Globus pallidus (tissue), 1 donor: ENCODE measurements at regions not wholly inside any gene's neighbourhood (a gene's known extent, or its start where the extent isn't known, plus 50 kb on each side); places are given as distances from the start of the nearest gene placed in this dataset.

Experiments
- DNase-seq: peaks from one replicate; pipeline ENCODE4 v3.0.0-alpha.2; 2015; ENCODE audit warnings: low spot score

DNA sequence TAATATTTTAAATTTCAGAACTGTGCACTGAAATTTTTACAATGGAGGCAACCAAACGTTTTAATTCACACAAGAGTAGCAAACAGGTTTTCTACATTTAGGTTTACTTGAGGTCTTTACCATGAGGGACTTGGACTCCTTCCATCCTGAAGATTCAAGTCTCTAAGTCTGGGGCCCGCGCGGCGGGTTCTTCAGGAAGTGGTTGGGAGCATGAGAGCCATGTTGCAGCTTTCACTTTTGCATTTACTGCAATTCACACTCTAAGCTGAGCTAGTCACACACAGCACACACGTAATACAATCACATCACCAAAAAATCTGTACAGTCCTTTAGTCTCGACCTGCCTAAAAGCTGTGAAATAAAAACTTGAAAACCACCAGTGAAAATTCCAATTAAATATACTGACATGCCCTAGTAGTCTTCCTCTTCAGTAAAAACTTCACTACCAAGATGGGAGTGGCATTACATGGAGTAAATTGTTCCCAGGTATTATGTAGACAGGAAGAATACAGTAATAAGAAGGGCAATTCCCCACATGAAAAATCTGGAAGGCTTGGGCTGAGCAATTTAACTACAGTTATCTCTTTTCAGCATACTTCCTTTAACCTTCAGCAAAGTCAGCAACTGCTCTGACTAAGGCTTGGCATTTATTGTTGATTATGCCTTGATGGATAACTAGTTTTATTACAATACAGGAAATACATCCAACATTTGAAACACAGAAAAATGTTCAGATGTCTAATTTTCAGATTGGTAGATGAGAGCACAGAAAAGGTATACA is 571.1 kb upstream of the DIPK2B start:
- no peak for DNase-seq

GRCh38 chrX:45771114-45771513 is 570.4 kb upstream of the DIPK2B start:
- no peak for DNase-seq

GRCh38 chrX:45769761-45770582 is 569.3 kb upstream of the DIPK2B start:
- peak; percentile 40 for DNase-seq

- DNase-seq = no peak
These were observed 568.1 kb upstream of the DIPK2B start for GRCh38 chrX:45768666-45769236.

GRCh38 chrX:45766981-45767501 is 566.4 kb upstream of the DIPK2B start:
- no peak for DNase-seq

DNA sequence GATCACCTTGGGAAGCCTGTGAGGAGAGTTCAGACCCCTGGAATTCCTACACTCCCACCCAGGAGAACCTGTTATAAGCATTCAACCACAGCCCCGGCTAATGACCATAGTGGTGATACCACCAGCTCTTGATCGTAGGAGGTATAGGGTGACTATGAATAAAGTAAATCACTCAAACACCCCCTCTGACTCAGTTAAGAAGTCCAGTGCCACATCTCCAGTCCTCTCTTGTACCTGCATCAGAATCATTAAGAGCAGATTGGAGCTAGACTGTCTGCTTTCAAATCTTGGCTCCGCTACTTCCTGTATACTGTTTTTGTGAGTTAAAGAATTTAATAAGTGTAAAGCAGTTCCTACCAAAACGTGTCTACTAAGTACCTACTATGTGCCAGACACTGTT is 565.1 kb upstream of the DIPK2B start:
- DNase-seq = no peak

DNA sequence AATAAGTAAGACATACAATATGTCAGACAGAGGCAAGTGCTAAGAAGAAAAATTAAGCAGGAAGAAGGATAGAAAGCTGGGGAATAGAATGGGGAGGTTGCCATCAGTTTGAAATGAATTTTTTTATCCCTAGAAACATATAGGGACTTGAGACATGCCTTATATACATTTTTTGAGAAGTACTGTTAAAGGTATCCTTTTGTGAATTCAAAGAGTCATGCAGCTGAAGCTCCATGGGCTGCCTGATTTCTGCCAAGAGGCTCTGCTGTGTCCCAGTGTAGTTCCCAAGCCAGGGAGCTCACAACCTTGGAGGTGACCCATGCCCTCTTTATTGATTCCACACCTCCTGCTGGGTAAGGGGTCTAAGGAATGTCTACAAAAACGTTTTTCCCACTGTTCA is 564.6 kb upstream of the DIPK2B start:
- no peak for DNase-seq

DNA sequence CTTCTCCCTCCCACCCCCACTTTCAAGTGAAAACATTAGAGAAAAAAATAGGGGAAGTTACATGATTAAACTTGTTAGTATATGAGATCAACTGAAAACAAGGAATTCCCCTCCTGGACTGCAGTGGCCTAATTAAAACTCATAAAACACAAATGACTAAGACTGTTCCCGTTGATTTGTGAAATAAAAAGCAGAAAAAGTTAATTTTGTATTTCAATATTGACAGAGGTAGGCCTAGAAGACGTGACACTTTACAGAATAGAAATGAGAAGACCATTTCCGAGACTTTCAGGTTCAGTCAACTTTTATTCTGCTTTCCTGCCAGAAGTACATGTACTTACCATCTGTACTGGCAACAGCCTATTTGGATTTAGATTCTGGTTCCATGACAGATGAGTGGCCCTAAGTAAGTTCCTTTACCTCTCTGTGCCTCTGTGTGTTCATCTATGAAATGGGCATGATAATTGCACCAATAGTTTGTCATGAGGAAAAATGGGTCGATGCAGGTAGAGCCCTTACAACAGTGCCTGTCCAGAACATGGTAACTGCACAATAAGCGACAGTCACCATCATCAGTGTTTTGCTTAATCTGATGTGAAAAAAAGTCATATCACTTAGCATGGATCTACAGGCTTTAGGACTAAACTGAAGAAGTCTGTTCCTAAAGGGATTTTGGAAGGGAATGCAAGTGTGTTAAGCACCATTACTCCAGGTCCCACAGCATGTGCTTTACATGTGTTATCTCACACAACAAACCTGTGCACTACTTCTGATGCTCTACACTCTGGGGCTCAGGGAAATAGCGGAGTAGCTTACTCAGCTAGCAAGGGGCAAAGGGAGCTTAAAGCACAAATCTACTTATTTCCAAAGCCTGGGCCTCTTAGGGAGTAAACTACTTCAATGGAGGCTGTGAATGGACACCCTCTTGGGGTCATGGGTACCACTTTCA is 562.3 kb upstream of the DIPK2B start:
- DNase-seq = no peak

GRCh38 chrX:45761920-45762319 is 561.2 kb upstream of the DIPK2B start:
- no peak for DNase-seq

- DNase-seq = no peak
These were observed 559.6 kb upstream of the DIPK2B start for GRCh38 chrX:45760187-45760742.

DNA sequence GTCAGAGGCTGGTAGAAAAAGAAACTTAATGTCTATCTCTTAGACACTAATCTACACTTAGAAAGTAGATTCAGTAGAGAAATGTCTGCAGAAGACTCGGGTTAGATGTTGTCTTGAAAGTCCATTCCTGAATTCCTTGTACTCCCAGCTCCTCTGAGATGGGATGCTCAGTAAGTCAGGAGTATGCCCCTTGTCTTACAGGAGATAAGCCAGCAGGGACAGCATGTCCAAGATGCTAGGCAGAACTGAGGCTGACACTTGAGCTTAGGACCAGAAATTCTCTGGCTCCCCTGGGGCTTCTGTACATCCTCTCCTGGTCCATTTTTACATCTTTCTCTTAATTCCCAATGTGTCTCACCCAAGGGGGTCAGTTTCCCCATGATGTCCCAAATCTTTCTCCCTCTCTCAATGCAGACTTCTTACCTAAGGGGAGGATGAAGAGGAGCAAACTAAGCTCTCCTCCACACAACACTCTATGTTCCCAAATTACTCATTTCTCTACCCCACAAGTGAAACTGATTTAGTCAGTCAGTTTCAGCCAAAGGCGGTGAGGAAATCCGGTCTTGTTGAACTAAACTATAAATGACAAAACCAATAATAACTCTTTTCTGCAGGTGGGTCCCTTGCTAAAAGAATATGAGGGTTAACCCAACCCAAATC is 558.2 kb upstream of the DIPK2B start:
- DNase-seq = no peak

- DNase-seq = no peak
These were observed 557.6 kb upstream of the DIPK2B start for GRCh38 chrX:45758319-45758718.

DNA sequence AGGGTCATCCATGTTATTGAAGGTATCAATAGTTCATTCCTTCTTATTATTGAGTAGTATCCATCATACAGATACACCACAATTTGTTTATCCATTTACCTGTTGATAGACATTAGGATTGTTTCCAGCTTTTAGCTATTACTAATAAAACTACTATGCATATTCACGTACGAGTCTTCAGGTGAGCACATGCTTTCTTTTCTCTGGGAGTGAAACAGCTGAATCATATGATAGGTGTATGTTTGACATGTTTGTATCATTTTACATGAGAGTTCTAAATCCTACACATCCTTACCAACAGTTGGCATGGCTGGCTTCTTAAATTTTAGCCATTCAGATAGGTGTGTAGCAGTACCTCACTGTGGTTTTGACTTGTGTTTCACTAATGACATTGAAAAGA is 556.6 kb upstream of the DIPK2B start:
- DNase-seq = no peak

GRCh38 chrX:45756557-45756956 is 555.9 kb upstream of the DIPK2B start:
- no peak for DNase-seq

GRCh38 chrX:45755703-45756102 is 555.0 kb upstream of the DIPK2B start:
- DNase-seq = no peak

- DNase-seq = no peak
These were observed 550.5 kb upstream of the DIPK2B start for GRCh38 chrX:45751156-45751555.

DNA sequence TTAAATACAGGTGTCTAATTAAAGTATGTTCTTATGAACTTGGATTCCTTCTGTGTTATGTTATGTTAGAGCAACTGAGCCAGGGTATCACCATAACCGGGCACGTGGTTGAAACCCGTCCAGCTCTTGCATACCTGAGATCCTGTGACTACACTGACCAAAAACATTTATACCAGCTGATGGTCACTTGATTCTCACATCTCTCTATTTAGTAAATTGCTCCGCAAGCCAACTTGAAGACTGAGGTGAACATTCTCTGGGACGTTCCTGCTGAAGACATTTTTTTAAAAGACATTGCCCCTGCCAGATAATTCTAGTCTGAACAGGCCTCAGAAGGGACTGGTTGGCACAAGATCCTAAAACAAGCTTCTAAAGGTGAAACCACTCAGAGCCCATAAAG is 550.0 kb upstream of the DIPK2B start:
- DNase-seq = no peak

- no peak for DNase-seq
These were observed 548.7 kb upstream of the DIPK2B start for GRCh38 chrX:45749375-45749774.

GRCh38 chrX:45748369-45748774 is 547.7 kb upstream of the DIPK2B start:
- DNase-seq = no peak

- no peak for DNase-seq
These were observed 547.2 kb upstream of the DIPK2B start for GRCh38 chrX:45747905-45748304.

GRCh38 chrX:45745479-45745878 is 544.8 kb upstream of the DIPK2B start:
- no peak for DNase-seq
